Left hindlimb (tissue), 1 donor: ENCODE measurements at regions not wholly inside any gene's neighbourhood (a gene's known extent, or its start where the extent isn't known, plus 50 kb on each side); places are given as distances from the start of the nearest gene placed in this dataset.

Experiments
- DNase-seq: peaks from one replicate; pipeline ENCODE4 v3.0.0-alpha.2; 2018

- no peak for DNase-seq
These were observed 163.1 kb upstream of the MIR17HG start for GRCh38 chr13:91184244-91184926.

- DNase-seq = no peak
These were observed 162.1 kb upstream of the MIR17HG start for GRCh38 chr13:91185294-91185863.

GRCh38 chr13:91187522-91187921 is 160.0 kb upstream of the MIR17HG start:
- DNase-seq = no peak

GRCh38 chr13:91189506-91189905 is 158.0 kb upstream of the MIR17HG start:
- no peak for DNase-seq

- DNase-seq = no peak
These were observed 154.1 kb upstream of the MIR17HG start for GRCh38 chr13:91193358-91193757.

GRCh38 chr13:91195789-91196188 is 151.7 kb upstream of the MIR17HG start:
- DNase-seq = no peak

GRCh38 chr13:91196958-91197357 is 150.5 kb upstream of the MIR17HG start:
- no peak for DNase-seq

- DNase-seq = no peak
These were observed 147.6 kb upstream of the MIR17HG start for GRCh38 chr13:91199866-91200265.

GRCh38 chr13:91200486-91200885 is 147.0 kb upstream of the MIR17HG start:
- no peak for DNase-seq

GRCh38 chr13:91203430-91203829 is 144.1 kb upstream of the MIR17HG start:
- DNase-seq = no peak

GRCh38 chr13:91207261-91207660 is 140.2 kb upstream of the MIR17HG start:
- no peak for DNase-seq

- no peak for DNase-seq
These were observed 136.0 kb upstream of the MIR17HG start for GRCh38 chr13:91211510-91211909.

GRCh38 chr13:91212231-91212630 is 135.3 kb upstream of the MIR17HG start:
- DNase-seq = no peak

- DNase-seq = no peak
These were observed 133.5 kb upstream of the MIR17HG start for GRCh38 chr13:91214031-91214430.

- no peak for DNase-seq
These were observed 130.4 kb upstream of the MIR17HG start for GRCh38 chr13:91216928-91217700.

- DNase-seq = no peak
These were observed 128.3 kb upstream of the MIR17HG start for GRCh38 chr13:91219201-91219600.

- no peak for DNase-seq
These were observed 126.6 kb upstream of the MIR17HG start for GRCh38 chr13:91220872-91221271.

GRCh38 chr13:91228108-91228507 is 119.4 kb upstream of the MIR17HG start:
- no peak for DNase-seq

GRCh38 chr13:91228940-91229339 is 118.5 kb upstream of the MIR17HG start:
- DNase-seq = no peak

GRCh38 chr13:91232716-91233115 is 114.8 kb upstream of the MIR17HG start:
- DNase-seq = no peak

- no peak for DNase-seq
These were observed 114.2 kb upstream of the MIR17HG start for GRCh38 chr13:91233291-91233690.

GRCh38 chr13:91236182-91236581 is 111.3 kb upstream of the MIR17HG start:
- no peak for DNase-seq

GRCh38 chr13:91236921-91237320 is 110.6 kb upstream of the MIR17HG start:
- DNase-seq = no peak

- no peak for DNase-seq
These were observed 109.5 kb upstream of the MIR17HG start for GRCh38 chr13:91238036-91238435.
